Mucosa of rectum (tissue), 2 donors: ENCODE measurements at regions not wholly inside any gene's neighbourhood (a gene's known extent, or its start where the extent isn't known, plus 50 kb on each side); places are given as distances from the start of the nearest gene placed in this dataset.

Experiments
- H3K27ac ChIP-seq, 2 donors: one replicate each; pipeline ENCODE4 v1.7.0; 2013; ENCODE audit warnings: inconsistent platforms in 2 of 2, low read depth in 2 of 2, low read length in 2 of 2
- H3K27me3 ChIP-seq, 2 donors: one replicate each; pipeline ENCODE4 v1.7.0; 2013; ENCODE audit warnings: low read length in 2 of 2; ENCODE audit not compliant: control insufficient read depth in 2 of 2, insufficient read depth in 2 of 2
- H3K36me3 ChIP-seq, 2 donors: one replicate each; pipeline ENCODE4 v1.7.0; 2013; ENCODE audit warnings: low read length in 2 of 2; ENCODE audit not compliant: control insufficient read depth in 2 of 2, insufficient read depth in 2 of 2
- H3K4me1 ChIP-seq, 2 donors: one replicate each; pipeline ENCODE4 v1.7.0; 2013; ENCODE audit warnings: low read length in 2 of 2, mild to moderate bottlenecking in 1 of 2; ENCODE audit not compliant: control insufficient read depth in 2 of 2, insufficient read depth in 2 of 2
- H3K4me3 ChIP-seq, 2 donors: one replicate each; pipeline ENCODE4 v1.7.0; 2013; ENCODE audit warnings: low read length in 2 of 2
- H3K9ac ChIP-seq, 2 donors: one replicate each; pipeline ENCODE4 v1.7.0; 2013; ENCODE audit warnings: low read length in 2 of 2, low read depth in 1 of 2, mild to moderate bottlenecking in 1 of 2
- H3K9me3 ChIP-seq, 2 donors: one replicate each; pipeline ENCODE4 v1.7.0; 2013; ENCODE audit warnings: low read length in 2 of 2; ENCODE audit not compliant: control insufficient read depth in 2 of 2
- donor health status: healthy.
- donor health status: Normal muscosa, but diverticular disease.

GRCh38 chr10:110373857-110374654, 69.3 kb upstream of the SMNDC1 start:
- no peaks in the 10 kb centered on the region for H3K27me3 ChIP-seq
- no peaks in the 10 kb centered on the region for H3K9me3 ChIP-seq
- H3K27ac ChIP-seq: no peak overlapping the region
- H3K4me3 ChIP-seq: no peak overlapping the region
- no peak overlapping the region for H3K9ac ChIP-seq
- H3K4me1 ChIP-seq: peaks cover 0 to 2% of the 10 kb centered on the region in 2 donors
- no peaks in the 10 kb centered on the region for H3K36me3 ChIP-seq

GRCh38 chr10:110375121-110375520, 70.4 kb upstream of the SMNDC1 start:
- Histone ChIP-seq H3K4me3 (no peak overlapping the region), H3K4me1 (peaks cover 0 to 2% of the 10 kb centered on the region in 2 donors), H3K9me3 (no peaks in the 10 kb centered on the region), H3K27ac (no peak overlapping the region), H3K9ac (no peak overlapping the region), H3K27me3 (no peaks in the 10 kb centered on the region), H3K36me3 (no peaks in the 10 kb centered on the region)

DNA sequence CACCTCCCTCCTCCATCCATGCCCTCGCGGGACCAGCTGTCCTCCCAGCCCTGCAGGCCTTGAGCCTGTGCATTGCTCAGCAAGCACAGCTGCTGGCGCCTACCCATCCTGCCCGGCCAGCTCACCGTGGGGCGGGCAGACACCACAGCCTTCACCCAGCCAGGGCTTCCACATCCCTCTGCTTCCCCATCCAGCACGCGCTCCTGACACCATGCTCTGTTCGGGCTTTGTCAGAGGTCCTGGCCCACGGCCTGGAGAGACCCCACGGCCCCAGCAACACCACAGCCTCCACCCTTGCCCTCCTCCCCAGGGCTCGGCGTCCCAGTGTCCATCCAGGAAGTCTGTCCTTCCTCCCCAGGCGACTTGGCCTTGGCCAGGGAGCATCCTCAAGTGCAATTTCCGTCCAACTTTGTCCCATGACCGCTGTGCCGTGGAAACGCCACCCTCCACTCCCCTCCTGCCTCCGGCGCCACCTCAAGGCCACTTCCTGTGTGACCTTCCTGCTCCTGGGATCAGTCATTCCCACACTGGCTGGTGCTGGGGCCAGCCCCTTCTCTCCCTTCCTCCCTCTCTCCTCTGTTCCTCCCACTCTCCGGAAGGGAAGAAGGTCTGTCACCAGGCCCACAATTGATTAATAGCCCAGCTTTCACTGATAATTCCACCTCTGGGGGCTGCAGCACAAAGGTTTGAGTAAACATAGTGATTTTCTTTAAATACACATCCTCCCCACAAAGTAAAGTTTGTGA, 71.5 kb upstream of the SMNDC1 start:
- H3K27me3 ChIP-seq: no peaks in the 10 kb centered on the region
- no peak overlapping the region for H3K4me3 ChIP-seq
- no peaks in the 10 kb centered on the region for H3K36me3 ChIP-seq
- no peak overlapping the region for H3K9ac ChIP-seq
- no peaks in the 10 kb centered on the region for H3K9me3 ChIP-seq
- peaks cover 0 to 2% of the 10 kb centered on the region in 2 donors for H3K4me1 ChIP-seq
- no peak overlapping the region for H3K27ac ChIP-seq

DNA sequence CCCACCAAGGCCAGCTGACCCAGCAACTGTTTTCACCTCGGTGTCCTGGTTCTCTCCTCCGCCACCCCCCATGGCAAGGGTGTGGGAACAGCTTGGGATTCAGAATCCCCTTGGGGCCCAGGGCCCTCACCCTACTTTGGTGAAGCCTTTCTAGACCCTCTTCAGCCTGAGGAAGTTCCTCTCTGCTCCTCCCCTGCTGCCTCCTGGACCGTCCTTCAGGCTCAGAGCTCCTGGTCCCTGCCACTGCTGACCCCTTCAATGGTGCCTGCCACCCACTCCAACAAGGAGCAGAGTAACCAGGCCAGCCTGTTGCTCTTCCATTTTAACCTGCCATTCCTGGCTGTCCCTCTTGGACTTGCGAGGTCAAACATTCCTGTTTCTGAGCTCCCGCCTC, 72.0 kb upstream of the SMNDC1 start:
- Histone ChIP-seq H3K27ac (no peak overlapping the region), H3K27me3 (no peaks in the 10 kb centered on the region), H3K4me1 (peaks cover 0 to 2% of the 10 kb centered on the region in 2 donors), H3K9me3 (no peaks in the 10 kb centered on the region), H3K9ac (no peak overlapping the region), H3K4me3 (no peak overlapping the region), H3K36me3 (no peaks in the 10 kb centered on the region)

DNA sequence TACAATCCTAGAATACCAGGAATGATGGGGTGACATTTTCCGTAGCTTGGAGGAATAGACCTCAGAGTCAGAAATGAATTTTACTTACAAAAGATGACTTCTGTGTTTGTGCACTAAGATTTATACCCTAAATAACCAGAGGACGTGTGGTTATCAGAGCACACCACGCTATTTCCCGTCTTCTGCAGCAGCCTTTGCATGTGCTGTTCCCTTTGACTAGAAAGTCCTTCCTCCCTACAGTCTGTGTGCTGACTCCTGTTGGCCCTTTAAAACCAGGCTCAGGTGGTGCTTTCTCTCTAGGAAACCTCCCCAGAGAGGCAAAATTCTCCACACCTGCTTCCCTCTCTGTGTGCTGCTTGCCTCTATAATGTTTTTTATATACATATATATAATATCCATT, 73.3 kb upstream of the SMNDC1 start:
- Histone ChIP-seq H3K9ac (no peak overlapping the region), H3K4me3 (no peak overlapping the region), H3K36me3 (no peaks in the 10 kb centered on the region), H3K27ac (no peak overlapping the region), H3K9me3 (no peaks in the 10 kb centered on the region), H3K27me3 (no peaks in the 10 kb centered on the region), H3K4me1 (peaks cover 0 to 2% of the 10 kb centered on the region in 2 donors)

DNA sequence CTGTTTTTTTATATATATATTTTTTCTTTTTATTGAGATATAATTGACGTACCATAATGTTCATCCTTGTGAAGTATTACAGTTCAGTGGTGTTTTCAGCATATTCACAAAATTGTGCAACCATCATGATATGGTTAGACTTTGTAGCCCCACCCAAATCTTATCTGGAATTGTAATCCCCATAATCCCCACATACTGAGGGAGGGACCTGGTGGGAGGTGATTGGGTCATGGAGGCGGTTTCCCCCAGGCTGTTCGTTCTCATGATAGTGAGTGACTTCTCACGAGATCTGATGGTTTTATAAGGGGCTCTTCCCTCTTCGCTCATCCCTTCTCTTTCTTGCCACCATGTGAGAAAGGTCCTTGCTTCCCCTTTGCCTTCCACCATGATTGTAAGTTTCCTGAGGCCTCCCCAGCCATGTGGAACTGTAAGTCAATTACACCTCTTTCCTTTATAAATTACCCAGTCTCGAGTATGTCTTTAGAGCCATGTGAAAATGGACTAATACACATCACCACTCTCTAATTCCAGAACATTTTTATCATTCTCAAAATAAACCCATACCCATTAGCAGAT, 73.9 kb upstream of the SMNDC1 start:
- H3K9ac ChIP-seq: no peak overlapping the region
- H3K27ac ChIP-seq: no peak overlapping the region
- no peaks in the 10 kb centered on the region for H3K27me3 ChIP-seq
- no peak overlapping the region for H3K4me3 ChIP-seq
- H3K4me1 ChIP-seq: peaks cover 0 to 2% of the 10 kb centered on the region in 2 donors
- H3K36me3 ChIP-seq: no peaks in the 10 kb centered on the region
- H3K9me3 ChIP-seq: no peaks in the 10 kb centered on the region

DNA sequence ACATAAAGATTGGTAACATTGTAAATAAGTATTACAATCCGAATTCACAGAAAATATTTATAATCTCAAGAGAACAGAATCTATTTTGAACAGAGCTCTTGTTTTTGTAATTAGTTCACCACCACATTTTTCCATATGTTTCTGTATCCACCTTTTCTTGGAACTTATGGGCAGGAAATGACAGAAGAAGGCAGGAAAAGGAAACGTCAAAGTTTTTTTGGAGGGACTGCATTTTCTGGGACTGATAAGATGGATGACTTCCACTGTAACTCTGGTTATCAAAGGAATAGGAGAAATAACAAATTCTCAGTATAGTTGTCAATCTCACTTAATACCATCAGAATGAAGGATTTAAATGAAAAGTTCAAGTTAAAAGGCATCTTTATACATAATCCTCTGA, 75.1 kb upstream of the SMNDC1 start:
- Histone ChIP-seq H3K36me3 (no peaks in the 10 kb centered on the region), H3K27ac (no peak overlapping the region), H3K9me3 (no peaks in the 10 kb centered on the region), H3K27me3 (no peaks in the 10 kb centered on the region), H3K9ac (no peak overlapping the region), H3K4me1 (peaks cover 0 to 2% of the 10 kb centered on the region in 2 donors), H3K4me3 (no peak overlapping the region)

- H3K36me3 ChIP-seq: no peaks in the 10 kb centered on the region
- no peak overlapping the region for H3K9ac ChIP-seq
- peaks cover 0 to 2% of the 10 kb centered on the region in 2 donors for H3K4me1 ChIP-seq
- no peaks in the 10 kb centered on the region for H3K9me3 ChIP-seq
- no peak overlapping the region for H3K27ac ChIP-seq
- no peaks in the 10 kb centered on the region for H3K27me3 ChIP-seq
- no peak overlapping the region for H3K4me3 ChIP-seq
These were observed 75.6 kb upstream of the SMNDC1 start for GRCh38 chr10:110380293-110380692.

DNA sequence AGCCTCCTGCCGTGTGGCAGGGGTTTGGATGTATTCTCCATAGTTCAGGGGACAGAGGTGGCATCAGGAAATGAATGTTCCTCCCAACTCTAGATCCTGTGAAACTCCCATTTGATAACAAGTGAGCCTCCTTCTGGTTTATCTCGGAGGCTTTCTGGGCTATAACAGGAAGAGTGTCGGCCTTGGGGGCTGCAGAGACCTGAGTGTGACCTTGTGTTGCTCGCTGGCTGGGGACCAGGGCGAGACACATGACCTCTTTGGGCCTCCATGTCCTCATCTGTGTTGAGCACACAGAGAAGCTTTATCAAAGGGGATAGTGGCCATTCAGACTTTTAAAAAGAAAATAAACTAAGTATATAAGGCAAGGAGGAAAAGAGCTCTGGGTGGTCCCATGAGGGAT, 78.0 kb upstream of the SMNDC1 start:
- Histone ChIP-seq H3K36me3 (no peaks in the 10 kb centered on the region), H3K4me3 (no peak overlapping the region), H3K27ac (no peak overlapping the region), H3K4me1 (no peaks in the 10 kb centered on the region), H3K9ac (no peak overlapping the region), H3K9me3 (no peaks in the 10 kb centered on the region), H3K27me3 (no peaks in the 10 kb centered on the region)

DNA sequence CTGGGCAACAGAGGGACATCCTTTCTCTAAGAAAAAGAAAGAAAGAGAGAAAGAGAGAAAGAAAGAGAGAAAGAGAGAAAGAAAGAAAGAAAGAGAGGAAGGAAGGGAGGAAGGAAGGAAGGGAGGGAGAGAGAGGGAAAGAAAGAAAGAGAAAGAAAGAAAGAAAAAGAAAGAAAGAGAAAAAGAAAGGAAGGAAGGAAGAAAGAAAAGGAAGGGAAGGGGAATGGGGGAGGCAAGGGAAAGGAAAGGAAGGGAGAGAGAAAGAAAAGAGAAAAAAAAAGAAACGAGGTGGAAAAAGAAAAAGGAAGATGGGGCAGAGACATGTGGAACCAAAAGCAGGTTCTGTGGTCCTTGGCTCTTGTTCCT, 82.9 kb upstream of the SMNDC1 start:
- Histone ChIP-seq H3K27me3 (peaks cover 0 to 2% of the 10 kb centered on the region in 2 donors), H3K9me3 (no peaks in the 10 kb centered on the region), H3K4me1 (peaks cover 14 to 15% of the 10 kb centered on the region in 2 donors), H3K4me3 (no peak overlapping the region), H3K9ac (no peak overlapping the region), H3K27ac (peak overlapping the region in 1 of 2 donors; percentile 32), H3K36me3 (no peaks in the 10 kb centered on the region)
